ENCODE measurements at regions not wholly inside any gene's neighbourhood (a gene's known extent, or its start where the extent isn't known, plus 50 kb on each side); places are given as distances from the start of the nearest gene placed in this dataset.

DNA sequence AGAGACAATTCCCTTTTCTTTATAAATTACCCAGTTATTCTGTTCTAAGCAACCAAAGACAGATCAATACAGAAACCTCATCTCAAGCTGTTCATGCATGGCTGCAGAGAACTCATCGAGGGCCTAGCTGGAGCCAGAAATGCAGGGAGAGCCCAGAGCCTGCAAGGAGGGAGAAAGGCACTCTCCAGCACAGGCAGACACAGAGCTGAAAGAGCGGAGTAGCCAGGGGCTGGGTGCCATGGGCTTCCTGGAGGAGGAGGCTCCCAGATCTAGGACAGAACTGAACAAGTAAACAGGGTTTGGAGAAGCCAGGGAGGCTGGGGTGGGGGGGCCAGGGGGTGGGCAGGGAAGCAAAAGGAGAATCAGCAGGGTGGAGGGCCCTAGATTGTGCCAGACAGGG lies 144.2 kb upstream of the ZNF507 start:
- TF ChIP-seq CTCF (IDR thresholded peaks at IDR 0.05): no peak
- DNase-seq: no peak
- Mint-ChIP-seq H3K4me1 (no peaks in the 10 kb centered on the region), H3K9me3 (no peaks in the 10 kb centered on the region), H3K27me3 (ENCODE audit: low read depth, poor library complexity) (peaks cover 12% of the 10 kb centered on the region), H3K36me3 (ENCODE audit: low read depth) (no peaks in the 10 kb centered on the region), H3K4me3 (no peak overlapping the region), H3K27ac (no peak overlapping the region)

DNA sequence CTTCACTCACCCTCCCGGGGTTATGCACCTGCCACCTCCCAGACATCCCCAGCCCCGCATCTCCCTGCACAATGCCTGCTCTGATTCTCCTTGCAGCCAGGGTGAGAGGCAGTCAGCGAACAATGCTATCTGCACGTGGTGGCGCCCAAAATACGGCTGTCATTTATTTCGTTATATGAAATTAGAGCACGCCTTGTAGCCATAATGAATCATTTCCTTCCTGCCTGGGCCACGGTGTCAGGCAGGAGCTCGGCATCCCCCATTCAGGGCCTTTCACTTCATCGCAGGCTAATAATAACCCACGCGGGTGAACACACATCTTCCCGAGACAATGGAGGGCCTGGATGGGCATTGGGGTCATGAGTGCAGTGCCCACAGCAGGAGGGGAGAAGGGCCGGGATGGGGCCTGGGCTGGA lies 143.8 kb upstream of the ZNF507 start:
- Mint-ChIP-seq H3K4me3 (no peak overlapping the region), H3K4me1 (no peaks in the 10 kb centered on the region), H3K9me3 (no peaks in the 10 kb centered on the region), H3K27me3 (ENCODE audit: low read depth, poor library complexity) (peaks cover 12% of the 10 kb centered on the region), H3K27ac (no peak overlapping the region), H3K36me3 (ENCODE audit: low read depth) (no peaks in the 10 kb centered on the region)
- TF ChIP-seq CTCF (IDR thresholded peaks at IDR 0.05): no peak
- DNase-seq: no peak

- Mint-ChIP-seq H3K4me1 (no peaks in the 10 kb centered on the region), H3K27ac (no peak overlapping the region), H3K27me3 (ENCODE audit: low read depth, poor library complexity) (peaks cover 12% of the 10 kb centered on the region), H3K36me3 (ENCODE audit: low read depth) (no peaks in the 10 kb centered on the region), H3K4me3 (no peak overlapping the region), H3K9me3 (peaks cover 1% of the 10 kb centered on the region)
- TF ChIP-seq CTCF (IDR thresholded peaks at IDR 0.05): no peak
- no peak for DNase-seq
These were observed 143.2 kb upstream of the ZNF507 start for GRCh38 chr19:32202244-32202643.

DNA sequence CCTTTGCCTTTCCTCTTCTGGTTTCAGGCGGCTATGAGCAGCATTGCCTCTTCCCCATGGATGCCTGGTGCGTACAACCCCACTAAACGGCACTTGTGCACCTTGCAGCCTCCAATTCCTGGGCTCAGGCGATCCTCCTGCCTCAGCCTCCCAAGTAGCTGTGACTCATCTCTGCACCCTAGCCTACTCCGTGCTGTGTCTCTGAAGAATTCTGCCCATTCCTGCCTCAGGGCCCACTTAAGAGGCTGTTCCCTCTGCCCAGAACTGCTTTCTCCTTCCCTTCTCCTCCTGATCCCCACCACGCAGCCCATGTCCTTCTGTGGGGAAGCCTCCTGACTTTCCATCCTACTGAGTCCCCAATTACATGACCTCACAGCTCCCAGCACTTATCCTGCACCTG lies 142.2 kb upstream of the ZNF507 start:
- no peaks in the 10 kb centered on the region for H3K4me1 Mint-ChIP-seq
- no peaks in the 10 kb centered on the region for H3K36me3 Mint-ChIP-seq (ENCODE audit: low read depth)
- peaks cover 12% of the 10 kb centered on the region for H3K27me3 Mint-ChIP-seq (ENCODE audit: low read depth, poor library complexity)
- peaks cover 3% of the 10 kb centered on the region for H3K9me3 Mint-ChIP-seq
- TF ChIP-seq CTCF (IDR thresholded peaks at IDR 0.05): no peak
- DNase-seq: no peak
- peak overlapping the region; percentile 47 for H3K27ac Mint-ChIP-seq
- H3K4me3 Mint-ChIP-seq: no peak overlapping the region

DNA sequence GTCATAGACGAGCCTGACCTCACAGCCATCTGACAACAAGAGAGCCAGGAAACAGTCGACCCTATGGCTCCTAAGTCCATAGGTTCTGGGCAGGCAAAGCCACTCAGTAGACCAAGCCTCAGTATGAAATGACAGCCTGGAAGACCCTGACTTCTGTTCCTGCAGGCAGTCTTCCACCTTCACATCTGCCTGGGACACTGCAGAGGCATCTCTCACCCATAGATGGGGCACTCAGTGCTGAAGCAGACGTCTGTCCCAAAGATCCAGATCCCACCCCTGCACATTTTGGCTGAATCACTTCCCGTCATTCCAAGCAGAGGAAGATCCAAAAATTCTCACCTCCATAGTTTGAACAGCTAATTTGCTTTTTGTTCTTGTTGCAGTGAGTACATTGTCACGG lies 139.3 kb upstream of the ZNF507 start:
- Mint-ChIP-seq H3K4me3 (no peak overlapping the region), H3K4me1 (no peaks in the 10 kb centered on the region), H3K9me3 (peaks cover 19% of the 10 kb centered on the region), H3K27ac (no peak overlapping the region), H3K36me3 (ENCODE audit: low read depth) (peaks cover 6% of the 10 kb centered on the region), H3K27me3 (ENCODE audit: low read depth, poor library complexity) (peaks cover 11% of the 10 kb centered on the region)
- TF ChIP-seq CTCF (IDR thresholded peaks at IDR 0.05): no peak
- no peak for DNase-seq

DNA sequence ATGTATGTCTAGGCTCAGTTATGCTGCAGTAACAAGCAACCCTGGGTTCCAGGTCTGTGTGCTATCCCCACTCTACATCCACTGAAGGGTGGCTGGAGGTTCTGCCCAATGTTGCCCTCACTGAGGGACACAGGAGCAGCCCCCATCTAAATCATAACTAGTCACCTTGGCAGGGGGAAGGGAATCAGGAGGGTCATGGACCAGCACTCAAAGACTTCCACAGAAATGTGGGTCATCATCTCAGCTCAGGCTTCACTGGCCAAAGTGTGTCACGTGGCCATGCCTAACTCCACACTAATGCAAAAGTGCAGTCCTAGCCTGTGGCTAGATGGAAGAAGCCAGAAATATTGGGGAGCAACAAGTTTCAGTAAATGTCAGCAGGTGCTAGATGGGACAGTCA lies 137.3 kb upstream of the ZNF507 start:
- DNase-seq: no peak
- peaks cover 12% of the 10 kb centered on the region for H3K27me3 Mint-ChIP-seq (ENCODE audit: low read depth, poor library complexity)
- peaks cover 39% of the 10 kb centered on the region for H3K9me3 Mint-ChIP-seq
- H3K4me1 Mint-ChIP-seq: no peaks in the 10 kb centered on the region
- peaks cover 6% of the 10 kb centered on the region for H3K36me3 Mint-ChIP-seq (ENCODE audit: low read depth)
- H3K4me3 Mint-ChIP-seq: no peak overlapping the region
- no peak for TF ChIP-seq CTCF (IDR thresholded peaks at IDR 0.05)
- no peak overlapping the region for H3K27ac Mint-ChIP-seq

All from nephron progenitor cell (in vitro differentiated cells).